GM23338 (cell line): ENCODE measurements at regions not wholly inside any gene's neighbourhood (a gene's known extent, or its start where the extent isn't known, plus 50 kb on each side); places are given as distances from the start of the nearest gene placed in this dataset.

Experiments used
- ATAC-seq: fragments of 200-7000 bp; cut with Tn5 transposase; 3 replicates; pipeline ENCODE4 v1.9.1; 2020
- DNase-seq: peaks from one replicate; pipeline ENCODE4 v3.0.0-alpha.2; 2015; ENCODE audit warnings: low spot score
- H2AFZ ChIP-seq: fragments of 200-600 bp; sonication (generic); 2 replicates; pipeline ENCODE4 v1.8.0; 2016; ENCODE audit warnings: antibody characterized with exemption, mild to moderate bottlenecking, moderate library complexity
- H3F3A ChIP-seq: fragments of 200-600 bp; sonication (generic); replicated peaks from 2 replicates; pipeline ENCODE4 v1.8.0; 2017; ENCODE audit warnings: antibody characterized with exemption, mixed run types, low read depth
- H3K27ac ChIP-seq: fragments of 200-600 bp; sonication (generic); 2 replicates; pipeline ENCODE4 v1.6.1; 2016; ENCODE audit warnings: low read depth
- H3K27me3 ChIP-seq: fragments of 200-600 bp; sonication (generic); 2 replicates; pipeline ENCODE4 v1.8.0; 2016; ENCODE audit warnings: mild to moderate bottlenecking, mixed run types, moderate library complexity; ENCODE audit not compliant: insufficient read depth
- H3K36me3 ChIP-seq: fragments of 200-600 bp; sonication (generic); 2 replicates; pipeline ENCODE4 v1.8.0; 2016; ENCODE audit warnings: mild to moderate bottlenecking; ENCODE audit not compliant: insufficient read depth
- H3K4me1 ChIP-seq: fragments of 200-600 bp; sonication (generic); 2 replicates; pipeline ENCODE4 v1.8.0; 2016; ENCODE audit warnings: mild to moderate bottlenecking, moderate library complexity; ENCODE audit not compliant: insufficient read depth
- H3K4me2 ChIP-seq: fragments of 200-600 bp; sonication (generic); 2 replicates; pipeline ENCODE4 v1.7.1; 2017; ENCODE audit warnings: mixed run types
- H3K4me3 ChIP-seq: fragments of 200-600 bp; sonication (generic); 2 replicates; pipeline ENCODE4 v1.6.1; 2016; ENCODE audit warnings: mixed run types
- H3K79me2 ChIP-seq: fragments of 200-600 bp; sonication (generic); replicated peaks from 2 replicates; pipeline ENCODE4 v1.8.0; 2017; ENCODE audit warnings: mild to moderate bottlenecking; ENCODE audit not compliant: insufficient read depth
- H3K9me2 ChIP-seq: fragments of 200-600 bp; sonication (generic); 2 replicates; pipeline ENCODE4 v1.8.0; 2017; ENCODE audit not compliant: insufficient read depth
- H4K20me1 ChIP-seq: fragments of 200-600 bp; sonication (generic); replicated peaks from 2 replicates; pipeline ENCODE4 v1.8.0; 2017; ENCODE audit warnings: mild to moderate bottlenecking; ENCODE audit not compliant: insufficient read depth
- H3K27ac Mint-ChIP-seq: 2 replicates; pipeline ENCODE4 v1.8.0; 2020; ENCODE audit warnings: inconsistent platforms, mild to moderate bottlenecking, moderate library complexity, mixed read lengths
- H3K27me3 Mint-ChIP-seq: 3 replicates; pipeline ENCODE4 v1.8.0; 2022; ENCODE audit warnings: low read depth, mild to moderate bottlenecking, moderate library complexity, mixed read lengths, inconsistent platforms; ENCODE audit not compliant: insufficient read depth, poor library complexity
- H3K36me3 Mint-ChIP-seq: 3 replicates; pipeline ENCODE4 v1.8.0; 2021; ENCODE audit warnings: low read depth, mild to moderate bottlenecking, inconsistent platforms, moderate library complexity, mixed read lengths
- H3K4me1 Mint-ChIP-seq: 3 replicates; pipeline ENCODE4 v1.8.0; 2020; ENCODE audit warnings: mild to moderate bottlenecking, inconsistent platforms, mixed read lengths
- H3K4me3 Mint-ChIP-seq: 3 replicates; pipeline ENCODE4 v1.8.0; 2021; ENCODE audit warnings: moderate library complexity, mild to moderate bottlenecking, inconsistent platforms, mixed read lengths
- H3K9me3 Mint-ChIP-seq: 3 replicates; pipeline ENCODE4 v1.8.0; 2020; ENCODE audit warnings: moderate library complexity, mild to moderate bottlenecking, inconsistent platforms, mixed read lengths
- CTCF ChIP-seq, 2 experiments: fragments of 200-600 bp in 1 of 2; sonication (generic) in 1 of 2; conservative IDR thresholded peaks; 2 replicates each; pipeline versions ENCODE4 v1.5.1 to v1.6.1; 2016 to 2017; ENCODE audit warnings: antibody characterized with exemption in 2 of 2, low read depth in 2 of 2, mild to moderate bottlenecking in 2 of 2, moderate library complexity in 1 of 2
- ETS1 ChIP-seq: IDR thresholded peaks from 2 replicates; pipeline ENCODE4 v1.6.1; 2016; ENCODE audit warnings: antibody characterized with exemption
- JUNB ChIP-seq: IDR thresholded peaks from one replicate; pipeline ENCODE4 v1.6.1; 2016; ENCODE audit warnings: antibody characterized with exemption; ENCODE audit not compliant: unreplicated experiment
- POLR2AphosphoS5 ChIP-seq: IDR thresholded peaks from 2 replicates; pipeline ENCODE4 v1.6.1; 2016; ENCODE audit warnings: antibody characterized with exemption, low read depth
- STAT1 ChIP-seq: IDR thresholded peaks from one replicate; pipeline ENCODE4 v1.6.1; 2016; ENCODE audit warnings: antibody characterized with exemption; ENCODE audit not compliant: unreplicated experiment
- ZNF114 ChIP-seq: fragments of 250-450 bp; sonication (Bioruptor Pico); IDR thresholded peaks from 2 replicates; pipeline ENCODE4 v1.5.0; 2020; ENCODE audit warnings: mild to moderate bottlenecking, moderate library complexity
- ZNF331 ChIP-seq: fragments of 250-450 bp; sonication (Bioruptor Pico); IDR thresholded peaks from 2 replicates; pipeline ENCODE4 v1.5.0; 2020; ENCODE audit warnings: low read depth, mild to moderate bottlenecking, moderate library complexity
- ZNF462 ChIP-seq: fragments of 250-450 bp; sonication (Bioruptor Pico); IDR thresholded peaks from 2 replicates; pipeline ENCODE4 v1.5.0; 2020; ENCODE audit warnings: mild to moderate bottlenecking, moderate library complexity

- TF ChIP-seq ZNF462 (CRISPR knock-in tag) (no peak), STAT1 (no peak)
Measured at GRCh38 chr15:77541421-77542181, 91.1 kb downstream of the LINGO1 start (continued).

GRCh38 chr15:77540312-77541060, 92.2 kb downstream of the LINGO1 start:
- Histone ChIP-seq H2AFZ (no peak overlapping the region), H3K9me2 (peaks cover 9% of the 10 kb centered on the region; the same call in 1 of the 2 replicates), H3K4me1 (peaks cover 50% of the 10 kb centered on the region), H4K20me1 (no peaks in the 10 kb centered on the region), H3K4me3 (no peak overlapping the region), H3K4me2 (no peak overlapping the region), H3K27ac (no peak overlapping the region), H3K36me3 (no peaks in the 10 kb centered on the region), H3K27me3 (no peaks in the 10 kb centered on the region), H3F3A (peaks cover 28% of the 10 kb centered on the region), H3K79me2 (no peaks in the 10 kb centered on the region)
- ATAC-seq (no peak), DNase-seq (no peak)
- Mint-ChIP-seq H3K36me3 (no peaks in the 10 kb centered on the region), H3K27me3 (peaks cover 18% of the 10 kb centered on the region), H3K4me1 (peaks cover 62% of the 10 kb centered on the region), H3K27ac (no peak overlapping the region), H3K9me3 (no peaks in the 10 kb centered on the region), H3K4me3 (no peak overlapping the region)
- TF ChIP-seq POLR2AphosphoS5 (no peak), STAT1 (no peak), ZNF331 (no peak), CTCF (conservative IDR thresholded peaks at IDR 0.05; ENCODE audit: low read depth in 2 of 2) (no peak), JUNB (no peak), ETS1 (no peak), ZNF114 (CRISPR knock-in tag) (no peak)
